ENCODE measurements at regions not wholly inside any gene's neighbourhood (a gene's known extent, or its start where the extent isn't known, plus 50 kb on each side); places are given as distances from the start of the nearest gene placed in this dataset.

DNA sequence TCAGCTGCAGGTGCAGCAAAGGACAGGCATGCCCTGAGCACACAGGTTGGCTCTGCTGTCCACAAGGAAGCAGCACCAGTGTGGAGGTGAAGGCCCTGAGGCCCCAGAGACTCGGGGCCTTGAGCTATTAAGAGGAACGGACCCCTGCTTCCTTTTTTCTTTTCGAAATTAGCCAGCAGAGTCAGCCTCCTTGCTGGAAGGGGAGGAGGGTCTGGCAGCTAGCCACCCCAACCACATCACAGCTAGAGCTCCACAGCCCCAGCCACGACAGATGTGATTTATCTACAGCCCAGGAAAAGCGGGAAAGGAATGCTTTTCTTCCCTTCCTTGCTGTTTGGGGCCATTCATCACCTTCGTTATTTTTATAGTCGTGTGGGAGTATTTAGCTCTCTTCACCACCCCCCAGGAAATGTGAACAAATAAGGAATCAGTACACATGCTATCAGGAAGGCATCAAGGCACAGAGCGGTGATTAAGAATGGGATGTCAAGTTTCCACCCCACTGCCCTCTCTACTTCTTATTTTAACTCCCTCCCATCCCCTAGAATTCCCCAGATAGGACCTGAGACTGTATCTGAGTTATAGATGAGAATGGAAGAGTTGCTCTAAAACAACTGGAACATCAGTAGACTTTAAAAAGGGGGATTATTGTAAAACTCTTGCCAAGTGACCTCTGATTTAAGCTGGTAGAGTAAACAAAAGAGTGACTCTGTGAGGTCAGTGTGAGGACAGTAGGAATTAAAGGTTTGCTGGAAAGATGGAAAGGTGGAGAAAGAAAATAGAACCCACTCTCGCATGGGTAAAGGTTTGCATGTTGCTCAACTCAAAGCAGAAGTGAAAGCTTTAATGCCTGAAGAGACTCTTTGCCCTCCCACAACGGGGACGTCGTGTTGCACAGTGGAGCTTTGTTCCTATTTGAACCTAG is 224.7 kb upstream of the GJB5 start:
- TF ChIP-seq, protein P1, sequence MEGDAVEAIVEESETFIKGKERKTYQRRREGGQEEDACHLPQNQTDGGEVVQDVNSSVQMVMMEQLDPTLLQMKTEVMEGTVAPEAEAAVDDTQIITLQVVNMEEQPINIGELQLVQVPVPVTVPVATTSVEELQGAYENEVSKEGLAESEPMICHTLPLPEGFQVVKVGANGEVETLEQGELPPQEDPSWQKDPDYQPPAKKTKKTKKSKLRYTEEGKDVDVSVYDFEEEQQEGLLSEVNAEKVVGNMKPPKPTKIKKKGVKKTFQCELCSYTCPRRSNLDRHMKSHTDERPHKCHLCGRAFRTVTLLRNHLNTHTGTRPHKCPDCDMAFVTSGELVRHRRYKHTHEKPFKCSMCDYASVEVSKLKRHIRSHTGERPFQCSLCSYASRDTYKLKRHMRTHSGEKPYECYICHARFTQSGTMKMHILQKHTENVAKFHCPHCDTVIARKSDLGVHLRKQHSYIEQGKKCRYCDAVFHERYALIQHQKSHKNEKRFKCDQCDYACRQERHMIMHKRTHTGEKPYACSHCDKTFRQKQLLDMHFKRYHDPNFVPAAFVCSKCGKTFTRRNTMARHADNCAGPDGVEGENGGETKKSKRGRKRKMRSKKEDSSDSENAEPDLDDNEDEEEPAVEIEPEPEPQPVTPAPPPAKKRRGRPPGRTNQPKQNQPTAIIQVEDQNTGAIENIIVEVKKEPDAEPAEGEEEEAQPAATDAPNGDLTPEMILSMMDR (IDR thresholded peaks at IDR 0.05), result no peak
- TF ChIP-seq POLR2A (IDR thresholded peaks at IDR 0.05) (no peak), POLR2AphosphoS5 (IDR thresholded peaks at IDR 0.05) (no peak), EP300 (IDR thresholded peaks at IDR 0.05; ENCODE audit: low read depth) (no peak)
